Suprapubic skin (tissue), 4 donors: ENCODE measurements at regions not wholly inside any gene's neighbourhood (a gene's known extent, or its start where the extent isn't known, plus 50 kb on each side); places are given as distances from the start of the nearest gene placed in this dataset.

Experiments
- DNase-seq, 2 donors: peaks; one replicate each; pipeline ENCODE4 v3.0.0-alpha.2; 2019; ENCODE audit warnings: low spot score in 2 of 2
- H3K27ac ChIP-seq: fragments of 200-600 bp; sonication (generic); one replicate; pipeline ENCODE4 v1.5.1; 2019
- H3K27me3 ChIP-seq: fragments of 200-600 bp; sonication (generic); one replicate; pipeline ENCODE4 v1.5.1; 2019
- H3K36me3 ChIP-seq: fragments of 200-600 bp; sonication (generic); one replicate; pipeline ENCODE4 v1.5.1; 2019
- H3K4me1 ChIP-seq: fragments of 200-600 bp; sonication (generic); one replicate; pipeline ENCODE4 v1.5.1; 2019
- H3K4me3 ChIP-seq: fragments of 200-600 bp; sonication (generic); one replicate; pipeline ENCODE4 v1.5.1; 2019; ENCODE audit warnings: mild to moderate bottlenecking
- H3K9me3 ChIP-seq: fragments of 200-600 bp; sonication (generic); one replicate; pipeline ENCODE4 v1.5.1; 2019
- EP300 ChIP-seq: sonication (generic); formaldehyde crosslinking; IDR thresholded peaks from one replicate; pipeline ENCODE4 v1.6.1; 2017; ENCODE audit warnings: antibody characterized with exemption
- POLR2A ChIP-seq, 2 donors: fragments of 450-650 bp; IDR thresholded peaks; one replicate each; pipeline ENCODE4 v1.6.1; 2017; ENCODE audit warnings: antibody characterized with exemption in 2 of 2, mild to moderate bottlenecking in 2 of 2, moderate library complexity in 2 of 2
- POLR2AphosphoS5 ChIP-seq, 3 donors: sonication (generic); formaldehyde crosslinking; IDR thresholded peaks; one replicate each; pipeline ENCODE4 v1.6.1; 2017; ENCODE audit warnings: antibody characterized with exemption in 3 of 3
- WGBS: methylation state at CpG from one replicate; pipeline ENCODE4 v1.1.5; 2018; 5-methylcytosine and 5-hydroxymethylcytosine counted together
- TF ChIP-seq, protein P1 (sequence below), 2 donors: fragments of 200-600 bp in 1 of 2; fragments of 450-650 bp in 1 of 2; sonication (generic) in 1 of 2; IDR thresholded peaks; one replicate each; pipeline ENCODE4 v1.5.1; 2016 to 2019; ENCODE audit warnings: antibody characterized with exemption in 2 of 2, mild to moderate bottlenecking in 1 of 2, moderate library complexity in 1 of 2

DNA sequence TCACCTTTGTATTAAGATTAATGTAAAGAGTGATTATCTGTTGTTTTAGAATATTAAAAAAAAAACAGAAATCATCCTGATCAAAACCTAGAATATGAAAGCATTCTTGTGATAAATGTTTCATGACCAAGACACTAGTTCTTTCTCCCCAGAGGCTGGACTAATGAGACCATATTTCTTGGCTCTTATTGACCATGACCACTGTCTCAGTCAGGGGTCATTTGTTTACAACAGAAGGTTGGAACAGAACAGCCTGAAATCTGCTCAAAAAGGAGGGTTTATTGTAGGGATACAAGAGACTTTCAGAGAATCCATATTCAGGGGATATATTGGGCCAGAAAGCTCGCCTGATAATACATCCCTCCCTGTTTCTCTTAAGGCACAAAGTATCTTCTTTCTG lies 87.7 kb downstream of the TMEM30B start:
- H3K4me1 ChIP-seq = peaks cover 9% of the 10 kb centered on the region
- no peaks in the 10 kb centered on the region for H3K36me3 ChIP-seq
- TF ChIP-seq EP300 (no peak), POLR2AphosphoS5 (IDR thresholded peaks at IDR 0.05) (no peak), POLR2A (IDR thresholded peaks at IDR 0.05) (no peak)
- TF ChIP-seq, protein P1, sequence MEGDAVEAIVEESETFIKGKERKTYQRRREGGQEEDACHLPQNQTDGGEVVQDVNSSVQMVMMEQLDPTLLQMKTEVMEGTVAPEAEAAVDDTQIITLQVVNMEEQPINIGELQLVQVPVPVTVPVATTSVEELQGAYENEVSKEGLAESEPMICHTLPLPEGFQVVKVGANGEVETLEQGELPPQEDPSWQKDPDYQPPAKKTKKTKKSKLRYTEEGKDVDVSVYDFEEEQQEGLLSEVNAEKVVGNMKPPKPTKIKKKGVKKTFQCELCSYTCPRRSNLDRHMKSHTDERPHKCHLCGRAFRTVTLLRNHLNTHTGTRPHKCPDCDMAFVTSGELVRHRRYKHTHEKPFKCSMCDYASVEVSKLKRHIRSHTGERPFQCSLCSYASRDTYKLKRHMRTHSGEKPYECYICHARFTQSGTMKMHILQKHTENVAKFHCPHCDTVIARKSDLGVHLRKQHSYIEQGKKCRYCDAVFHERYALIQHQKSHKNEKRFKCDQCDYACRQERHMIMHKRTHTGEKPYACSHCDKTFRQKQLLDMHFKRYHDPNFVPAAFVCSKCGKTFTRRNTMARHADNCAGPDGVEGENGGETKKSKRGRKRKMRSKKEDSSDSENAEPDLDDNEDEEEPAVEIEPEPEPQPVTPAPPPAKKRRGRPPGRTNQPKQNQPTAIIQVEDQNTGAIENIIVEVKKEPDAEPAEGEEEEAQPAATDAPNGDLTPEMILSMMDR (IDR thresholded peaks at IDR 0.05) = no peak
- DNase-seq = no peak
- H3K4me3 ChIP-seq = no peak overlapping the region
- H3K27ac ChIP-seq = no peak overlapping the region
- 80% methylated on average over 1 of the region's 1 CpG for WGBS
- no peaks in the 10 kb centered on the region for H3K9me3 ChIP-seq
- H3K27me3 ChIP-seq = peaks cover 6% of the 10 kb centered on the region

DNA sequence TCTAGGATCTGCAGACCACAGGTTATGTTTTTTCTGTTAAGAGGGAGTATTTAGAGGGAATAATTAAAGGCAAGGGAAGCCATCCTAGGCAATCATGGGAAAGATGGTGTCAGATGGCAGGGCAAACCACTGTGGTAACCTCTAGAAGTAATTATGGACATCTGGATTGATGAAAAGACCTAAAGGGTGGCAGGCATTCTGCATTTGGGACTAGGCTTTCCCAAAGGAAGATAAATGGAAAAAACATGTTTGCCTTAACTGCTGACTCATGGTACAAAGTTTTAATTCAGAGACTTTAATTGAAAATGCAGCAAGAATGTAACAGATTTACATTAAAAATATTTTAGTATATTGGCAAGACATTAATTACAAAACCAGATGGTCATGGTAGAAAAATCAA lies 88.1 kb downstream of the TMEM30B start:
- no peak overlapping the region for H3K4me3 ChIP-seq
- H3K4me1 ChIP-seq = peaks cover 14% of the 10 kb centered on the region
- DNase-seq = no peak
- no peak overlapping the region for H3K27ac ChIP-seq
- H3K36me3 ChIP-seq = no peaks in the 10 kb centered on the region
- H3K27me3 ChIP-seq = peaks cover 6% of the 10 kb centered on the region
- no peaks in the 10 kb centered on the region for H3K9me3 ChIP-seq
- no peak for TF ChIP-seq EP300
- TF ChIP-seq POLR2AphosphoS5 (IDR thresholded peaks at IDR 0.05) = no peak
- TF ChIP-seq, protein P1 (IDR thresholded peaks at IDR 0.05) = no peak
- no peak for TF ChIP-seq POLR2A (IDR thresholded peaks at IDR 0.05)

DNA sequence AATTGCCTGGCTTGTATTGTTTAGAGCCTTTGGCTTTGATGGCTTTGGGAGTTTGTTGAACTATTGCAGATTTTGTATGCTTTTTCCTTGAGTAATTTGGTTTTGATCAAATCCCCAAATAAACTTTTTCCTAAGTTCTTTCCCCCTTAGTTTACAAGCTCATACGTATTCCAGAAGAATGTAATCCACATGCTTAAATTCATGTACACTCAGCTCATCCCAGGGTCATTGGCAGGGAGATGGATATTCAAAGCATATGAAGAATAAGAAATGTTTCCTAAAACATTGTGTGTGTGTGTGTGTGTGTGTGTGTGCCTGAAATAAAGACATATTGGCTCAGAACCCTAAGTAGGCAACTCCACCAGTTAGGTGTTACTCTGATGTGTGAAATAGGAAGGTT lies 89.4 kb downstream of the TMEM30B start:
- DNase-seq = no peak
- Histone ChIP-seq H3K27ac (no peak overlapping the region), H3K9me3 (no peaks in the 10 kb centered on the region), H3K27me3 (peaks cover 6% of the 10 kb centered on the region), H3K4me1 (peaks cover 16% of the 10 kb centered on the region), H3K36me3 (no peaks in the 10 kb centered on the region), H3K4me3 (no peak overlapping the region)
- TF ChIP-seq EP300 (no peak), POLR2A (IDR thresholded peaks at IDR 0.05) (no peak), POLR2AphosphoS5 (IDR thresholded peaks at IDR 0.05) (no peak)
- TF ChIP-seq, protein P1 (IDR thresholded peaks at IDR 0.05) = no peak
- WGBS = 71% methylated on average over 1 of the region's 1 CpG

DNA sequence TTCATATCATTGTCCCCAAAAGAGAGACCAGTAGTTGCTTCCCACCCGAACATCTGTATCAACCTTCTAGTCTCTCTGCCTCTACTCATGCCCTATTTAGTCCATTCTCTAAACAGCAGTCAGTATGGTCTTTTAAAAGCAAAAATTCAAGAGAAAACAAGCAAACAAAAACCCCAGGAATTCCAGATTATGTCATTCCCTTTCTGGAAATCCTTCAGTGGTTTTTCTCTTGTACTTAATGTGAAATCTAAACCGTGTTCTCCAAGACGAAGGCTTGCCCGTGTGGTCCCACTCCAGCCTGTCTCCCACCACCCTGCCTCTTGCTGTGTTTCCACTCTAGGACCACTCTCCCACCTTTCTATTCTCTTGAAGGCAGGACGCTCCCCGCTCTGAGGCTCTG lies 90.8 kb downstream of the TMEM30B start:
- no peak overlapping the region for H3K4me3 ChIP-seq
- no peaks in the 10 kb centered on the region for H3K9me3 ChIP-seq
- WGBS = 80% methylated on average over 6 of the region's 6 CpGs
- peaks cover 6% of the 10 kb centered on the region for H3K27me3 ChIP-seq
- no peak for DNase-seq
- TF ChIP-seq POLR2AphosphoS5 (IDR thresholded peaks at IDR 0.05) = no peak
- TF ChIP-seq EP300 = no peak
- no peak for TF ChIP-seq POLR2A (IDR thresholded peaks at IDR 0.05)
- TF ChIP-seq, protein P1 (IDR thresholded peaks at IDR 0.05) = no peak
- no peak overlapping the region for H3K27ac ChIP-seq
- H3K4me1 ChIP-seq = peaks cover 16% of the 10 kb centered on the region
- H3K36me3 ChIP-seq = no peaks in the 10 kb centered on the region

DNA sequence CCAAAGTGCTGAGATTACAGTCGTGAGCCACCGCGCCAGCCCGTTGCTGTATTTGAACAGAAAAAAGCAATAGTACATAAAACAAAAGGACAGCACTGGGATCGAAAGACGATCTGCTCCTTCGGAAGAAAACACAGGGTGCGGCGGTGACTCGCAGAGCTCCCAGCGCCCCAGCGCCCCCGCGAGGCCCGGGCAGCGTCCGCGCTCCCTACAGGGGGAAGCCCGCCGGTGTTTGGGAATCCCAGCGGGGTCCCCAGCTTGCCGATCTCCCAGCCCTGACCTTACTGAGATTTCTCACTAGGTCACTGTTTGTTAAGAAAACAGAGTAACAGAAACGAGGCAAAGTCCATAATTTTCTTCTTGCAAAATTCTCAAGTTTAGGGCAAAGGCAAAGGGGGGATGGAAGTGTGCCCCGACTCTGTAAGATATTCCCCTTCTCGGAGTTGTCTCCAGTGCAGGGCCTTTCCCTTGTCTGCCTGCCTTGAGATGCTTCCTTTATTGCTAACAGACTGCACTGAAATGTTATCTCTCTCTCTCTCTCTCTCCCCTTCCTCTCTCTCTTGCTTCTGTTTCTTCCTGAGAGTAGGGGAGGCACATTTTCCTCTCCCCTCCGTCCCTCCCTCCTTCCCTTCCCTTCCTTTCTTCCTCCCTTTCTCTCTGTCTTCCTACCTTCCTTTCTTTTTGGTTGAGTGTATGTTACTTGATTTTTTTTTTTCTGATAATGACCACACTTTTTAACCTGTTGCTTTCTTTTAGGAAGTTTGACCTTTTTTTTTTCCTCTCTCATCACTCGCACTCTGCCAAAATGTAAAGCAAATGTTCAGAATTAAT lies 91.9 kb downstream of the TMEM30B start:
- TF ChIP-seq, protein P1 (IDR thresholded peaks at IDR 0.05) = peak in 1 of 2 donors; percentile 58
- TF ChIP-seq POLR2A (IDR thresholded peaks at IDR 0.05) = no peak
- Histone ChIP-seq H3K27me3 (peaks cover 6% of the 10 kb centered on the region), H3K36me3 (no peaks in the 10 kb centered on the region), H3K9me3 (no peaks in the 10 kb centered on the region), H3K4me3 (peak overlapping the region; percentile 42), H3K4me1 (peaks cover 16% of the 10 kb centered on the region), H3K27ac (peak overlapping the region; percentile 60)
- DNase-seq = peak in 1 of 2 donors; percentile 66
- WGBS = 8% methylated on average over 27 of the region's 27 CpGs
